ENCODE measurements at regions not wholly inside any gene's neighbourhood (a gene's known extent, or its start where the extent isn't known, plus 50 kb on each side); places are given as distances from the start of the nearest gene placed in this dataset.

GRCh38 chr12:13451776-13452175, 255.2 kb downstream of the EMP1 start:
- ChIA-PET CTCF (no interaction called here), POLR2A (no interaction called here)
- Histone ChIP-seq H3K27ac (ENCODE audit: low read depth in 2 of 2, low read length in 1 of 2) (no peak overlapping the region), H3K9me3 (no peaks in the 10 kb centered on the region), H3K4me1 (ENCODE audit: control insufficient read depth in 1 of 2, insufficient read depth in 2 of 2, low read depth in 1 of 2, low read length in 1 of 2) (no peaks in the 10 kb centered on the region), H3F3A (replicated peaks; ENCODE audit: insufficient read depth) (no peaks in the 10 kb centered on the region), H2AFZ (ENCODE audit: low read depth) (no peak overlapping the region), H3K27me3 (ENCODE audit: insufficient read depth) (no peaks in the 10 kb centered on the region), H3K9me2 (no peaks in the 10 kb centered on the region), H3K79me2 (ENCODE audit: insufficient read depth) (no peaks in the 10 kb centered on the region), H4K20me1 (ENCODE audit: insufficient read depth) (no peaks in the 10 kb centered on the region), H3K4me2 (no peak overlapping the region), H3K9ac (no peak overlapping the region), H3K4me3 (ENCODE audit: low read depth in 2 of 2, low read length in 1 of 2) (no peak overlapping the region), H3K36me3 (replicated peaks in 1 of 2; ENCODE audit: control insufficient read depth in 1 of 2, insufficient read depth in 2 of 2, low read length in 1 of 2) (no peaks in the 10 kb centered on the region)
- 29% methylated on average over 2 of the region's 2 CpGs for WGBS (ENCODE audit: low lambda C conversion rate)
- TF ChIP-seq TEAD4 (IDR thresholded peaks at IDR 0.05; ENCODE audit: borderline replicate concordance, insufficient read depth): no peak
- TF ChIP-seq USF2 (IDR thresholded peaks at IDR 0.05; ENCODE audit: borderline replicate concordance, low read depth, low read length): no peak
- no peak for TF ChIP-seq FOXJ3 (CRISPR knock-in tag; IDR thresholded peaks at IDR 0.05)
- TF ChIP-seq YY1 (IDR thresholded peaks at IDR 0.05; ENCODE audit: low read depth): no peak
- no peak for TF ChIP-seq NFIC (IDR thresholded peaks at IDR 0.05; ENCODE audit: borderline replicate concordance)
- TF ChIP-seq CTCF (IDR thresholded peaks at IDR 0.05): no peak
- no peak for TF ChIP-seq EZH2phosphoT487 (IDR thresholded peaks at IDR 0.05; ENCODE audit: borderline replicate concordance, low read depth)
- TF ChIP-seq IRF3 (IDR thresholded peaks at IDR 0.05; ENCODE audit: low read depth, low read length): no peak
- TF ChIP-seq JUND (IDR thresholded peaks at IDR 0.05): no peak
- TF ChIP-seq CHD2 (IDR thresholded peaks at IDR 0.05; ENCODE audit: low read length, partially characterized antibody): no peak
- TF ChIP-seq GATA2 (CRISPR knock-in tag; IDR thresholded peaks at IDR 0.05): no peak
- DNase-seq: no peak

GRCh38 chr12:13450231-13451080, 253.9 kb downstream of the EMP1 start:
- H3K79me2 ChIP-seq (ENCODE audit: insufficient read depth): no peaks in the 10 kb centered on the region

More at GRCh38 chr12:13450231-13451080, 253.9 kb downstream of the EMP1 start:
- Histone ChIP-seq H3K9me3 (no peaks in the 10 kb centered on the region), H3K4me3 (ENCODE audit: low read depth in 2 of 2, low read length in 1 of 2) (no peak overlapping the region), H3K9ac (no peak overlapping the region), H3K27ac (ENCODE audit: low read depth in 2 of 2, low read length in 1 of 2) (no peak overlapping the region), H3K36me3 (replicated peaks in 1 of 2; ENCODE audit: control insufficient read depth in 1 of 2, insufficient read depth in 2 of 2, low read length in 1 of 2) (no peaks in the 10 kb centered on the region), H3K27me3 (ENCODE audit: insufficient read depth) (no peaks in the 10 kb centered on the region), H2AFZ (ENCODE audit: low read depth) (no peak overlapping the region), H3F3A (replicated peaks; ENCODE audit: insufficient read depth) (no peaks in the 10 kb centered on the region), H4K20me1 (ENCODE audit: insufficient read depth) (no peaks in the 10 kb centered on the region), H3K4me1 (ENCODE audit: control insufficient read depth in 1 of 2, insufficient read depth in 2 of 2, low read depth in 1 of 2, low read length in 1 of 2) (no peaks in the 10 kb centered on the region), H3K9me2 (no peaks in the 10 kb centered on the region), H3K4me2 (no peak overlapping the region)
- no peak for DNase-seq
- CTCF ChIA-PET: interaction anchor here (1.0 kb wide), 1 partner anchor 172 kb away, joined by 3 read pairs; no protein-coding TSS in a partner anchor
- whole genome bisulfite sequencing (ENCODE audit: low lambda C conversion rate): 24% methylated on average over 2 of the region's 2 CpGs
- POLR2A ChIA-PET: no interaction called here
- TF ChIP-seq JUND (IDR thresholded peaks at IDR 0.05): no peak
- no peak for TF ChIP-seq EZH2phosphoT487 (IDR thresholded peaks at IDR 0.05; ENCODE audit: borderline replicate concordance, low read depth)
- no peak for TF ChIP-seq SIN3A (IDR thresholded peaks at IDR 0.05; ENCODE audit: borderline replicate concordance, low read depth, low read length)
- no peak for TF ChIP-seq MXI1 (IDR thresholded peaks at IDR 0.05; ENCODE audit: low read depth, low read length)
- no peak for TF ChIP-seq EP300 (IDR thresholded peaks at IDR 0.05; ENCODE audit: borderline replicate concordance in 1 of 2, low read depth in 1 of 2, low read length in 1 of 2)
- TF ChIP-seq GABPA (IDR thresholded peaks at IDR 0.05; ENCODE audit: low read depth): no peak
- no peak for TF ChIP-seq TEAD4 (IDR thresholded peaks at IDR 0.05; ENCODE audit: borderline replicate concordance, insufficient read depth)

Data from SK-N-SH (cell line).